HG03060 (cell line): ENCODE measurements at regions not wholly inside any gene's neighbourhood (a gene's known extent, or its start where the extent isn't known, plus 50 kb on each side); places are given as distances from the start of the nearest gene placed in this dataset.
"Not testable (repeated sequence)": the region's sequence is repeated elsewhere in the genome, so short reads cannot be mapped to it uniquely, and the experiment has no call there.

ENCODE experiments used
- ATAC-seq: cut with Tn5 transposase; IDR thresholded peaks from one replicate; pipeline ENCODE4 v1.9.1; 2021; ENCODE audit warnings: low read depth, moderate number of reproducible peaks; ENCODE audit not compliant: unreplicated experiment

GRCh38 chr4:189809839-189810238 lies 130.8 kb upstream of the FRG1 start:
- no peak for ATAC-seq

GRCh38 chr4:189810318-189811181 lies 130.1 kb upstream of the FRG1 start:
- not testable (repeated sequence) for ATAC-seq

- ATAC-seq = no peak
These were observed 125.1 kb upstream of the FRG1 start for GRCh38 chr4:189815404-189816192.

- no peak for ATAC-seq
These were observed 118.3 kb upstream of the FRG1 start for GRCh38 chr4:189822326-189822725.

GRCh38 chr4:189823591-189823990 lies 117.1 kb upstream of the FRG1 start:
- ATAC-seq = no peak

- no peak for ATAC-seq
These were observed 115.2 kb upstream of the FRG1 start for GRCh38 chr4:189825466-189825865.

GRCh38 chr4:189826657-189827056 lies 114.0 kb upstream of the FRG1 start:
- ATAC-seq = no peak

- no peak for ATAC-seq
These were observed 112.5 kb upstream of the FRG1 start for GRCh38 chr4:189828081-189828697.

GRCh38 chr4:189832528-189832927 lies 108.1 kb upstream of the FRG1 start:
- ATAC-seq = no peak

- ATAC-seq = no peak
These were observed 106.1 kb upstream of the FRG1 start for GRCh38 chr4:189834616-189835015.

- no peak for ATAC-seq
These were observed 105.2 kb upstream of the FRG1 start for GRCh38 chr4:189835505-189835904.

GRCh38 chr4:189837471-189837870 lies 103.2 kb upstream of the FRG1 start:
- no peak for ATAC-seq

- no peak for ATAC-seq
These were observed 101.7 kb upstream of the FRG1 start for GRCh38 chr4:189838821-189839497.

GRCh38 chr4:189840356-189840755 lies 100.3 kb upstream of the FRG1 start:
- no peak for ATAC-seq

- no peak for ATAC-seq
These were observed 97.2 kb upstream of the FRG1 start for GRCh38 chr4:189843413-189844009.

- no peak for ATAC-seq
These were observed 95.4 kb upstream of the FRG1 start for GRCh38 chr4:189845145-189845846.

GRCh38 chr4:189846094-189846493 lies 94.6 kb upstream of the FRG1 start:
- not testable (repeated sequence) for ATAC-seq

- not testable (repeated sequence) for ATAC-seq
These were observed 94.1 kb upstream of the FRG1 start for GRCh38 chr4:189846608-189847007.

- ATAC-seq = not testable (repeated sequence)
These were observed 92.0 kb upstream of the FRG1 start for GRCh38 chr4:189848672-189849071.
